PFSK-1 (cell line): ENCODE measurements at regions not wholly inside any gene's neighbourhood (a gene's known extent, or its start where the extent isn't known, plus 50 kb on each side); places are given as distances from the start of the nearest gene placed in this dataset.

Source experiments
- FOXP2 ChIP-seq: optimal IDR thresholded peaks from 2 replicates; pipeline ENCODE3; 2011; ENCODE audit warnings: borderline replicate concordance, control low read depth, inconsistent platforms; ENCODE audit not compliant: insufficient read depth; ENCODE audit errors: extremely low read length, extremely low read depth
- POLR2AphosphoS5 ChIP-seq: IDR thresholded peaks from 2 replicates; pipeline ENCODE4 v1.6.1; 2012; ENCODE audit warnings: low read depth, mild to moderate bottlenecking, control low read depth, low read length, moderate library complexity
- SIN3A ChIP-seq: IDR thresholded peaks from 2 replicates; pipeline ENCODE4 v1.6.1; 2012; ENCODE audit warnings: mild to moderate bottlenecking, low read length, moderate library complexity, borderline replicate concordance; ENCODE audit not compliant: insufficient read depth
- TAF1 ChIP-seq: IDR thresholded peaks from 2 replicates; pipeline ENCODE4 v1.6.1; 2012; ENCODE audit warnings: low read length, control low read depth, borderline replicate concordance; ENCODE audit not compliant: insufficient read depth
- TF ChIP-seq, protein P1 (sequence below), 2 experiments: IDR thresholded peaks; 2 replicates each; pipeline versions ENCODE4 v1.6.1 to v1.8.0; 2011 to 2012; ENCODE audit warnings: low read depth in 2 of 2, low read length in 2 of 2, control low read depth in 1 of 2, inconsistent platforms in 1 of 2, mild to moderate bottlenecking in 1 of 2, moderate library complexity in 1 of 2; ENCODE audit not compliant: insufficient read depth in 1 of 2

GRCh38 chr13:97113231-97114001 lies 108.7 kb upstream of the MBNL2 start:
- TF ChIP-seq SIN3A (no peak), POLR2AphosphoS5 (no peak), TAF1 (no peak), FOXP2 (no peak)
- TF ChIP-seq, protein P1, sequence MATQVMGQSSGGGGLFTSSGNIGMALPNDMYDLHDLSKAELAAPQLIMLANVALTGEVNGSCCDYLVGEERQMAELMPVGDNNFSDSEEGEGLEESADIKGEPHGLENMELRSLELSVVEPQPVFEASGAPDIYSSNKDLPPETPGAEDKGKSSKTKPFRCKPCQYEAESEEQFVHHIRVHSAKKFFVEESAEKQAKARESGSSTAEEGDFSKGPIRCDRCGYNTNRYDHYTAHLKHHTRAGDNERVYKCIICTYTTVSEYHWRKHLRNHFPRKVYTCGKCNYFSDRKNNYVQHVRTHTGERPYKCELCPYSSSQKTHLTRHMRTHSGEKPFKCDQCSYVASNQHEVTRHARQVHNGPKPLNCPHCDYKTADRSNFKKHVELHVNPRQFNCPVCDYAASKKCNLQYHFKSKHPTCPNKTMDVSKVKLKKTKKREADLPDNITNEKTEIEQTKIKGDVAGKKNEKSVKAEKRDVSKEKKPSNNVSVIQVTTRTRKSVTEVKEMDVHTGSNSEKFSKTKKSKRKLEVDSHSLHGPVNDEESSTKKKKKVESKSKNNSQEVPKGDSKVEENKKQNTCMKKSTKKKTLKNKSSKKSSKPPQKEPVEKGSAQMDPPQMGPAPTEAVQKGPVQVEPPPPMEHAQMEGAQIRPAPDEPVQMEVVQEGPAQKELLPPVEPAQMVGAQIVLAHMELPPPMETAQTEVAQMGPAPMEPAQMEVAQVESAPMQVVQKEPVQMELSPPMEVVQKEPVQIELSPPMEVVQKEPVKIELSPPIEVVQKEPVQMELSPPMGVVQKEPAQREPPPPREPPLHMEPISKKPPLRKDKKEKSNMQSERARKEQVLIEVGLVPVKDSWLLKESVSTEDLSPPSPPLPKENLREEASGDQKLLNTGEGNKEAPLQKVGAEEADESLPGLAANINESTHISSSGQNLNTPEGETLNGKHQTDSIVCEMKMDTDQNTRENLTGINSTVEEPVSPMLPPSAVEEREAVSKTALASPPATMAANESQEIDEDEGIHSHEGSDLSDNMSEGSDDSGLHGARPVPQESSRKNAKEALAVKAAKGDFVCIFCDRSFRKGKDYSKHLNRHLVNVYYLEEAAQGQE (IDR thresholded peaks at IDR 0.05; ENCODE audit: insufficient read depth in 1 of 2, low read depth in 2 of 2, low read length in 2 of 2), result no peak

- no peak for TF ChIP-seq FOXP2
- TF ChIP-seq SIN3A, result no peak
Measured at GRCh38 chr13:97114651-97115050, 107.5 kb upstream of the MBNL2 start.

- TF ChIP-seq, protein P1 (IDR thresholded peaks at IDR 0.05; ENCODE audit: insufficient read depth in 1 of 2, low read depth in 2 of 2, low read length in 2 of 2), result no peak
- no peak for TF ChIP-seq TAF1
- no peak for TF ChIP-seq POLR2AphosphoS5
- TF ChIP-seq FOXP2, result no peak
- no peak for TF ChIP-seq SIN3A
Measured at GRCh38 chr13:97116754-97117153, 105.4 kb upstream of the MBNL2 start.

DNA sequence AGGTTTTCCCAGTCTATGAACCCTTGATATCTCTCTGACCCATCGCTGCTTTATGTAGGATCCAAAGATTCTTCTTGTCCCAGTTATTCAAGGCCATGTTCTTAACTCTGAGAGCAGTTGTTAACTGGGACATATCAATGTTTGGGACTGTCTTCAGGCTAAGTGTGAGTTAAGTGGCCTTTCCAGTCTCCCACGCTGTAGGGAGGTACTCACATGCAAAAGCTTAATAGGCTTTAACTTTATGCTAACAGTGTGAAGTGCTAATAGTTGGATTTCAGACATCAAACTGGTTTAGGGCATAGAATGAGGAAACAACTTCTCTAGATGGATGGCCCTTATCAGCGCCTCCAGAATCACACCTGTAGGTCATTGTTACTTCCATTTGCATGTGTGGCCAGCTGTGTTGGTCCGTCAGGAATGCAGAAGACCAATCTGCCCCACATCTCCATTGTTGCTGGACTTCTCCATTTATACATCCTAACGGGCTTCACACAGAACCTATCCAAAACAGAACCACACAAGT lies 104.7 kb upstream of the MBNL2 start:
- no peak for TF ChIP-seq SIN3A
- TF ChIP-seq TAF1, result no peak
- TF ChIP-seq FOXP2, result no peak
- TF ChIP-seq POLR2AphosphoS5, result no peak
- TF ChIP-seq, protein P1 (IDR thresholded peaks at IDR 0.05; ENCODE audit: insufficient read depth in 1 of 2, low read depth in 2 of 2, low read length in 2 of 2), result no peak

DNA sequence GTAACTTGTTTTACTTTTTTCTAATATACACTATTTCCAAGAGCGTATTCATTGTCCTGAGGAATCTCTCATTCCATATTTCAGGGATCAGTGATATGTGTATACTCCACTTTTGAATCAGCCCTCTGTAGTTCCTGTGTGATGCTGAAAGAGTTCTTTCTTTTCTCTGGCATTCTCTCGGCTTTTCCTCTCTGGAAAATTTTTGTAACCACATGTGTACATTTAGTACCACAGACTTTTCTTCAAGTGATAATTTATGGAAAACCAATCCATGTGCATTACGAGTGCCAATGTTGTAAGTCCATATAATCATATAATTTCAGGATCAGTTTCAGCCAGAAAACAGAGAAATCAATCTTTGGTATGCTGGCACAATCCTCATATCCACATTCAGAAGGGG lies 102.2 kb upstream of the MBNL2 start:
- TF ChIP-seq SIN3A (no peak), POLR2AphosphoS5 (no peak), FOXP2 (no peak), TAF1 (no peak)
- TF ChIP-seq, protein P1 (IDR thresholded peaks at IDR 0.05; ENCODE audit: insufficient read depth in 1 of 2, low read depth in 2 of 2, low read length in 2 of 2), result no peak
